HEK293 (cell line): ENCODE measurements at regions not wholly inside any gene's neighbourhood (a gene's known extent, or its start where the extent isn't known, plus 50 kb on each side); places are given as distances from the start of the nearest gene placed in this dataset.

Source experiments
- CTCF ChIA-PET: fragments of 350-600 bp; formaldehyde crosslinking; extraction: SDS; loops from one replicate; lab custom pipeline; 2021; ENCODE audit warnings: antibody characterized with exemption; lab: Yijun Ruan, JAX
- POLR2A ChIA-PET: fragments of 300-600 bp; formaldehyde crosslinking; extraction: SDS; loops from one replicate; lab custom pipeline; 2020; ENCODE audit warnings: antibody characterized with exemption, inconsistent platforms; lab: Yijun Ruan, JAX
- H3K27ac ChIP-seq: fragments of 200-500 bp; sonication (Bioruptor generic); 2 replicates; pipeline ENCODE4 v1.5.1; 2014; ENCODE audit warnings: low read depth, low read length, control low read depth, inconsistent platforms; ENCODE audit errors: extremely low read depth
- H3K36me3 ChIP-seq, 2 experiments: fragments of 200-500 bp in 1 of 2; sonication (Bioruptor generic) in 1 of 2; 1 replicate in 1 of 2; 2 replicates in 1 of 2; pipeline ENCODE4 v1.5.1; 2014 to 2017; ENCODE audit warnings: inconsistent platforms in 2 of 2, low read length in 2 of 2; ENCODE audit not compliant: control insufficient read depth in 2 of 2, insufficient read depth in 1 of 2
- H3K4me1 ChIP-seq: fragments of 200-500 bp; sonication (Bioruptor generic); 2 replicates; pipeline ENCODE4 v1.5.1; 2014; ENCODE audit warnings: mild to moderate bottlenecking, low read length, inconsistent platforms; ENCODE audit not compliant: control insufficient read depth, insufficient read depth
- H3K4me3 ChIP-seq: 2 replicates; pipeline ENCODE4 v1.5.1; 2011; ENCODE audit warnings: low read depth, mild to moderate bottlenecking, control low read depth, low read length, moderate library complexity
- H3K9me3 ChIP-seq: fragments of 200-500 bp; sonication (Bioruptor generic); 2 replicates; pipeline ENCODE4 v1.5.1; 2014; ENCODE audit warnings: low read depth, low read length, inconsistent platforms; ENCODE audit not compliant: control insufficient read depth, insufficient read depth
- BCL11B ChIP-seq: fragments of 450-650 bp; formaldehyde crosslinking; IDR thresholded peaks from 2 replicates; pipeline ENCODE4 v1.5.1; 2016; ENCODE audit warnings: low read depth, missing biosample characterization, missing genetic modification characterization
- GFI1B ChIP-seq: fragments of 450-650 bp; formaldehyde crosslinking; IDR thresholded peaks from 2 replicates; pipeline ENCODE4 v1.5.1; 2016; ENCODE audit warnings: missing biosample characterization, missing genetic modification characterization
- KLF8 ChIP-seq: fragments of 450-650 bp; formaldehyde crosslinking; IDR thresholded peaks from 2 replicates; pipeline ENCODE4 v1.5.1; 2016; ENCODE audit warnings: missing biosample characterization, missing genetic modification characterization
- PRDM1 ChIP-seq: fragments of 450-650 bp; formaldehyde crosslinking; IDR thresholded peaks from 2 replicates; pipeline ENCODE4; 2016; ENCODE audit warnings: missing biosample characterization, missing genetic modification characterization
- SCRT2 ChIP-seq: fragments of 450-650 bp; formaldehyde crosslinking; IDR thresholded peaks from 2 replicates; pipeline ENCODE4 v1.5.1; 2016; ENCODE audit warnings: missing biosample characterization, missing genetic modification characterization
- TRIM28 ChIP-seq: IDR thresholded peaks from 2 replicates; pipeline ENCODE4 v1.6.1; 2011; ENCODE audit warnings: low read length, control low read depth, borderline replicate concordance
- YY2 ChIP-seq: fragments of 450-650 bp; formaldehyde crosslinking; IDR thresholded peaks from 2 replicates; pipeline ENCODE4 v1.5.1; 2016; ENCODE audit warnings: missing biosample characterization, missing genetic modification characterization
- ZBTB26 ChIP-seq: fragments of 450-650 bp; formaldehyde crosslinking; optimal IDR thresholded peaks from 2 replicates; pipeline ENCODE3; 2016; ENCODE audit warnings: missing biosample characterization, mild to moderate bottlenecking, missing genetic modification characterization
- ZBTB48 ChIP-seq: fragments of 450-650 bp; formaldehyde crosslinking; IDR thresholded peaks from 2 replicates; pipeline ENCODE4 v1.5.1; 2016; ENCODE audit warnings: missing biosample characterization, missing genetic modification characterization
- ZNF133 ChIP-seq: fragments of 450-650 bp; formaldehyde crosslinking; IDR thresholded peaks from 2 replicates; pipeline ENCODE4 v1.5.1; 2016; ENCODE audit warnings: missing biosample characterization, missing genetic modification characterization
- ZNF202 ChIP-seq: fragments of 450-650 bp; formaldehyde crosslinking; IDR thresholded peaks from 2 replicates; pipeline ENCODE4 v1.5.1; 2016; ENCODE audit warnings: missing biosample characterization, missing genetic modification characterization, borderline replicate concordance
- ZNF366 ChIP-seq: fragments of 450-650 bp; formaldehyde crosslinking; conservative IDR thresholded peaks from 2 replicates; pipeline ENCODE4 v1.5.1; 2016; ENCODE audit warnings: missing biosample characterization, missing genetic modification characterization
- ZNF394 ChIP-seq: fragments of 450-650 bp; formaldehyde crosslinking; IDR thresholded peaks from 2 replicates; pipeline ENCODE4 v1.5.1; 2016; ENCODE audit warnings: missing biosample characterization, missing genetic modification characterization, mild to moderate bottlenecking, moderate library complexity, borderline replicate concordance
- ZNF426 ChIP-seq: fragments of 450-650 bp; formaldehyde crosslinking; IDR thresholded peaks from 2 replicates; pipeline ENCODE4 v1.5.1; 2017; ENCODE audit warnings: missing biosample characterization, missing genetic modification characterization, mild to moderate bottlenecking, inconsistent platforms, moderate library complexity
- ZNF473 ChIP-seq: fragments of 450-650 bp; formaldehyde crosslinking; IDR thresholded peaks from 2 replicates; pipeline ENCODE4 v1.5.1; 2017; ENCODE audit warnings: missing biosample characterization, missing genetic modification characterization
- ZNF501 ChIP-seq: fragments of 450-650 bp; formaldehyde crosslinking; IDR thresholded peaks from 2 replicates; pipeline ENCODE4 v1.5.1; 2016; ENCODE audit warnings: missing biosample characterization, missing genetic modification characterization
- ZNF704 ChIP-seq: fragments of 450-650 bp; formaldehyde crosslinking; IDR thresholded peaks from 2 replicates; pipeline ENCODE4 v1.5.1; 2016; ENCODE audit warnings: missing biosample characterization, missing genetic modification characterization
- TF ChIP-seq, protein P1 (sequence below): fragments of 450-650 bp; formaldehyde crosslinking; IDR thresholded peaks from 2 replicates; pipeline ENCODE4 v1.5.1; 2016; ENCODE audit warnings: missing biosample characterization, missing genetic modification characterization
- TF ChIP-seq, protein P2 (sequence below): fragments of 450-650 bp; formaldehyde crosslinking; IDR thresholded peaks from 2 replicates; pipeline ENCODE4 v1.5.1; 2016; ENCODE audit warnings: missing biosample characterization, missing genetic modification characterization
- TF ChIP-seq, protein P3 (sequence below): fragments of 450-650 bp; formaldehyde crosslinking; IDR thresholded peaks from 2 replicates; pipeline ENCODE4 v1.5.1; 2017; ENCODE audit warnings: missing biosample characterization, mild to moderate bottlenecking, missing genetic modification characterization, moderate library complexity
- TF ChIP-seq, protein P4 (sequence below): fragments of 450-650 bp; formaldehyde crosslinking; conservative IDR thresholded peaks from 2 replicates; pipeline ENCODE4 v1.5.1; 2016; ENCODE audit warnings: low read depth, missing biosample characterization, missing genetic modification characterization

GRCh38 chr2:208669394-208669793 is 262.8 kb downstream of the PTH2R start (continued):
- TF ChIP-seq ZNF202 (tag by site-specific recombination) = no peak
- TF ChIP-seq TRIM28 = no peak
- TF ChIP-seq, protein P1, sequence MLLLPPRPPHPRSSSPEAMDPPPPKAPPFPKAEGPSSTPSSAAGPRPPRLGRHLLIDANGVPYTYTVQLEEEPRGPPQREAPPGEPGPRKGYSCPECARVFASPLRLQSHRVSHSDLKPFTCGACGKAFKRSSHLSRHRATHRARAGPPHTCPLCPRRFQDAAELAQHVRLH = no peak
- no peak for TF ChIP-seq ZNF133 (tag by site-specific recombination)
- TF ChIP-seq YY2 (tag by site-specific recombination) = no peak

DNA sequence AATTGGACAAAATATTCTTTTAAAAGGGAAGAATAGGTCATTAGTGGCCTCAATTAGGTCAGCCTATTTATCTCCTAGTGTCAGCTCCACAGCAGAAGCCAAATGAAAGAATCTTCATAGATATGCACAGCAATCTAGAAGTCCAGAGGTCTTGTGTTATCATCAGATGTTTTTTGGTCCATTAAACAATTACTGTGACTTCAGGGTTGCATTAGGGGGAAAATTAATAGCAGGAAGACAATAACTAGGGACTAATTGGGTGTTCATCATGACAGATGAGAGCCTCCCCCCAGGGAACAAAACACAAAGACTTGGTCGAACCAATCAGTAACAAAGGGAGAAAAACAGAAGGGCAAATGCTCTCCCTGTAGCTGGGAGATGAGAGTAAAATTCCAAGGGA is 264.7 kb downstream of the PTH2R start:
- H3K4me1 ChIP-seq = no peaks in the 10 kb centered on the region
- H3K9me3 ChIP-seq = no peaks in the 10 kb centered on the region
- no peak for TF ChIP-seq SCRT2 (tag by site-specific recombination)
- TF ChIP-seq, protein P2, sequence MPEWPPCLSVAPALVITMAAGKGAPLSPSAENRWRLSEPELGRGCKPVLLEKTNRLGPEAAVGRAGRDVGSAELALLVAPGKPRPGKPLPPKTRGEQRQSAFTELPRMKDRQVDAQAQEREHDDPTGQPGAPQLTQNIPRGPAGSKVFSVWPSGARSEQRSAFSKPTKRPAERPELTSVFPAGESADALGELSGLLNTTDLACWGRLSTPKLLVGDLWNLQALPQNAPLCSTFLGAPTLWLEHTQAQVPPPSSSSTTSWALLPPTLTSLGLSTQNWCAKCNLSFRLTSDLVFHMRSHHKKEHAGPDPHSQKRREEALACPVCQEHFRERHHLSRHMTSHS = no peak
- no peak for TF ChIP-seq ZBTB48
- no peak for TF ChIP-seq GFI1B (tag by site-specific recombination)
- TF ChIP-seq ZNF394 = no peak
- TF ChIP-seq ZNF426 (tag by site-specific recombination) = no peak
- no peak for TF ChIP-seq ZBTB26 (tag by site-specific recombination)
- TF ChIP-seq, protein P3, sequence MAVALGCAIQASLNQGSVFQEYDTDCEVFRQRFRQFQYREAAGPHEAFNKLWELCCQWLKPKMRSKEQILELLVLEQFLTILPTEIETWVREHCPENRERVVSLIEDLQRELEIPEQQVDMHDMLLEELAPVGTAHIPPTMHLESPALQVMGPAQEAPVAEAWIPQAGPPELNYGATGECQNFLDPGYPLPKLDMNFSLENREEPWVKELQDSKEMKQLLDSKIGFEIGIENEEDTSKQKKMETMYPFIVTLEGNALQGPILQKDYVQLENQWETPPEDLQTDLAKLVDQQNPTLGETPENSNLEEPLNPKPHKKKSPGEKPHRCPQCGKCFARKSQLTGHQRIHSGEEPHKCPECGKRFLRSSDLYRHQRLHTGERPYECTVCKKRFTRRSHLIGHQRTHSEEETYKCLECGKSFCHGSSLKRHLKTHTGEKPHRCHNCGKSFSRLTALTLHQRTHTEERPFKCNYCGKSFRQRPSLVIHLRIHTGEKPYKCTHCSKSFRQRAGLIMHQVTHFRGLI = no peak
- TF ChIP-seq ZNF473 (tag by site-specific recombination) = no peak
- no peak for TF ChIP-seq PRDM1
- no peak for TF ChIP-seq KLF8 (tag by site-specific recombination)
- TF ChIP-seq, protein P4, sequence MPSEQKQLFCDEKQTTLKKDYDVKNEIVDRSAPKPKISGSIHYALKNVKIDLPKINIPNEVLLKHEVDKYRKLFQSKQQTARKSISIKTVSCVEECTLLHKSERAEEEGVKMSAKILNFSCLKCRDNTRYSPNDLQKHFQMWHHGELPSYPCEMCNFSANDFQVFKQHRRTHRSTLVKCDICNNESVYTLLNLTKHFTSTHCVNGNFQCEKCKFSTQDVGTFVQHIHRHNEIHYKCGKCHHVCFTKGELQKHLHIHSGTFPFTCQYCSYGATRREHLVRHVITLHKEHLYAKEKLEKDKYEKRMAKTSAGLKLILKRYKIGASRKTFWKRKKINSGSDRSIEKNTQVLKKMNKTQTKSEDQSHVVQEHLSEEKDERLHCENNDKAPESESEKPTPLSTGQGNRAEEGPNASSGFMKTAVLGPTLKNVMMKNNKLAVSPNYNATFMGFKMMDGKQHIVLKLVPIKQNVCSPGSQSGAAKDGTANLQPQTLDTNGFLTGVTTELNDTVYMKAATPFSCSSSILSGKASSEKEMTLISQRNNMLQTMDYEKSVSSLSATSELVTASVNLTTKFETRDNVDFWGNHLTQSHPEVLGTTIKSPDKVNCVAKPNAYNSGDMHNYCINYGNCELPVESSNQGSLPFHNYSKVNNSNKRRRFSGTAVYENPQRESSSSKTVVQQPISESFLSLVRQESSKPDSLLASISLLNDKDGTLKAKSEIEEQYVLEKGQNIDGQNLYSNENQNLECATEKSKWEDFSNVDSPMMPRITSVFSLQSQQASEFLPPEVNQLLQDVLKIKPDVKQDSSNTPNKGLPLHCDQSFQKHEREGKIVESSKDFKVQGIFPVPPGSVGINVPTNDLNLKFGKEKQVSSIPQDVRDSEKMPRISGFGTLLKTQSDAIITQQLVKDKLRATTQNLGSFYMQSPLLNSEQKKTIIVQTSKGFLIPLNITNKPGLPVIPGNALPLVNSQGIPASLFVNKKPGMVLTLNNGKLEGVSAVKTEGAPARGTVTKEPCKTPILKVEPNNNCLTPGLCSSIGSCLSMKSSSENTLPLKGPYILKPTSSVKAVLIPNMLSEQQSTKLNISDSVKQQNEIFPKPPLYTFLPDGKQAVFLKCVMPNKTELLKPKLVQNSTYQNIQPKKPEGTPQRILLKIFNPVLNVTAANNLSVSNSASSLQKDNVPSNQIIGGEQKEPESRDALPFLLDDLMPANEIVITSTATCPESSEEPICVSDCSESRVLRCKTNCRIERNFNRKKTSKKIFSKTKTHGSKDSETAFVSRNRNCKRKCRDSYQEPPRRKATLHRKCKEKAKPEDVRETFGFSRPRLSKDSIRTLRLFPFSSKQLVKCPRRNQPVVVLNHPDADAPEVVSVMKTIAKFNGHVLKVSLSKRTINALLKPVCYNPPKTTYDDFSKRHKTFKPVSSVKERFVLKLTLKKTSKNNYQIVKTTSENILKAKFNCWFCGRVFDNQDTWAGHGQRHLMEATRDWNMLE = no peak
- no peak for TF ChIP-seq BCL11B (tag by site-specific recombination)
- no peak for TF ChIP-seq ZNF366 (tag by site-specific recombination)
- TF ChIP-seq ZNF704 (tag by site-specific recombination) = no peak
- no peak for TF ChIP-seq ZNF501 (tag by site-specific recombination)
- H3K36me3 ChIP-seq = no peaks in the 10 kb centered on the region
- ChIA-PET POLR2A (no interaction called here), CTCF (no interaction called here)
- H3K4me3 ChIP-seq = no peak overlapping the region
- no peak overlapping the region for H3K27ac ChIP-seq
